Keratinocyte (primary cell): ENCODE measurements at regions not wholly inside any gene's neighbourhood (a gene's known extent, or its start where the extent isn't known, plus 50 kb on each side); places are given as distances from the start of the nearest gene placed in this dataset.

ENCODE experiments used
- DNase-seq: peaks from one replicate; pipeline ENCODE4 v3.0.0-alpha.2; 2011; ENCODE audit warnings: low read depth, missing footprints, low spot score
- FAIRE-seq: peaks from 2 replicates; lab custom pipeline; 2011; peaks lifted over from hg19 to GRCh38; lab: Jason Lieb, UNC
- H2AFZ ChIP-seq: 2 replicates; pipeline ENCODE4 v1.6.0; 2012; ENCODE audit warnings: low read length, control low read depth, inconsistent platforms; ENCODE audit not compliant: control insufficient read depth
- H3K27ac ChIP-seq: 2 replicates; pipeline ENCODE4 v1.5.1; 2011; ENCODE audit warnings: low read length; ENCODE audit not compliant: control insufficient read depth, insufficient read depth
- H3K27me3 ChIP-seq: 3 replicates; pipeline ENCODE4 v1.6.0; 2011; ENCODE audit warnings: low read length; ENCODE audit not compliant: control insufficient read depth, insufficient read depth; ENCODE audit errors: extremely low read depth
- H3K36me3 ChIP-seq, 2 experiments: 2 replicates in 1 of 2; 3 replicates in 1 of 2; pipeline ENCODE4 v1.5.1; 2011; ENCODE audit warnings: low read length in 2 of 2, mild to moderate bottlenecking in 1 of 2; ENCODE audit not compliant: control insufficient read depth in 2 of 2, insufficient read depth in 2 of 2; ENCODE audit errors: extremely low read depth in 1 of 2
- H3K4me1 ChIP-seq: 3 replicates; pipeline ENCODE4 v1.5.1; 2011; ENCODE audit warnings: low read length; ENCODE audit not compliant: control insufficient read depth, insufficient read depth; ENCODE audit errors: extremely low read depth
- H3K4me2 ChIP-seq: 3 replicates; pipeline ENCODE4 v1.6.0; 2011; ENCODE audit warnings: low read depth, low read length; ENCODE audit not compliant: control insufficient read depth, insufficient read depth; ENCODE audit errors: extremely low read depth
- H3K4me3 ChIP-seq, 3 experiments: fragments of 200-600 bp in 1 of 3; sonication (generic) in 1 of 3; 2 replicates in 2 of 3; 3 replicates in 1 of 3; pipeline ENCODE4 v1.5.1; 2011 to 2016; ENCODE audit warnings: low read length in 3 of 3, mild to moderate bottlenecking in 3 of 3, control low read depth in 2 of 3, inconsistent platforms in 1 of 3, low read depth in 1 of 3, mixed read lengths in 1 of 3, mixed run types in 1 of 3, moderate library complexity in 1 of 3; ENCODE audit not compliant: control insufficient read depth in 2 of 3, insufficient read depth in 2 of 3; ENCODE audit errors: extremely low read depth in 1 of 3
- H3K79me2 ChIP-seq: 2 replicates; pipeline ENCODE4 v1.6.0; 2012; ENCODE audit warnings: low read length; ENCODE audit not compliant: control insufficient read depth, insufficient read depth
- H3K9ac ChIP-seq: 3 replicates; pipeline ENCODE4 v1.6.0; 2011; ENCODE audit warnings: low read length; ENCODE audit not compliant: control insufficient read depth, insufficient read depth; ENCODE audit errors: extremely low read depth
- H3K9me1 ChIP-seq: 3 replicates; pipeline ENCODE4 v1.6.0; 2011; ENCODE audit warnings: low read length; ENCODE audit not compliant: control insufficient read depth, insufficient read depth; ENCODE audit errors: extremely low read depth
- H3K9me3 ChIP-seq: 2 replicates; pipeline ENCODE4 v1.5.1; 2012; ENCODE audit warnings: low read depth, low read length; ENCODE audit not compliant: control insufficient read depth
- H4K20me1 ChIP-seq: 3 replicates; pipeline ENCODE4 v1.6.0; 2011; ENCODE audit warnings: low read length; ENCODE audit not compliant: control insufficient read depth, insufficient read depth; ENCODE audit errors: extremely low read depth
- EZH2 ChIP-seq: IDR thresholded peaks from one replicate; pipeline ENCODE4 v1.6.1; 2012; ENCODE audit warnings: inconsistent platforms, mild to moderate bottlenecking, low read length, moderate library complexity
- dilution Hi-C: fragments of 300-500 bp; cut with MboI; formaldehyde crosslinking; loops from one replicate; pipeline ENCODE4 v1.7.0; 2020; ENCODE audit warnings: low sequenced_read_pairs; ENCODE audit not compliant: extremely low pct_ligation_motif_present
- TF ChIP-seq, protein P1 (sequence below), 3 experiments: IDR thresholded peaks in 1 of 3; conservative IDR thresholded peaks in 1 of 3; optimal IDR thresholded peaks in 1 of 3; 2 replicates in 2 of 3; 3 replicates in 1 of 3; pipeline versions ENCODE3 to v1.5.1; 2011; ENCODE audit warnings: low read length in 3 of 3, mild to moderate bottlenecking in 3 of 3, moderate library complexity in 2 of 3, control low read depth in 1 of 3, inconsistent platforms in 1 of 3; ENCODE audit not compliant: insufficient read depth in 2 of 3; ENCODE audit errors: extremely low read depth in 1 of 3

DNA sequence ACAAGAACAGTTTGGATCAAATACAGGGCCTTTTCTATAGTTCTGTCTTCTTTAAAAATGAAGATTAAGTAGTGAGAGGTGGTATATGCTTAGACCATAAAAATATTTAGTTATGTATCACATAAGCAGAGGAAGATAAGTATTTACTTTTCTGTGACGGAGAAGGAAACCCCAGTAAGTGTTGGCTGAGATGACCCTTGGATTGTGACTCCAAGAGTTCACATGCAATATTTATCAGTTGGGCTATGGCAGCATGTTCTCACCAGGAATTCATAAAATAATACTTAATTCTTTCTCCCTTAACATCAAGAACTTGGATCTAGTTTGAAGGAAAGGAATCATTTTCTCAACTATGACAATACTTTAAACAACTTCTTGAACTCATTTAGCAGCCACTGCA, 98.4 kb upstream of the TBX18 start:
- H3K9me1 ChIP-seq, result no peaks in the 10 kb centered on the region

DNA sequence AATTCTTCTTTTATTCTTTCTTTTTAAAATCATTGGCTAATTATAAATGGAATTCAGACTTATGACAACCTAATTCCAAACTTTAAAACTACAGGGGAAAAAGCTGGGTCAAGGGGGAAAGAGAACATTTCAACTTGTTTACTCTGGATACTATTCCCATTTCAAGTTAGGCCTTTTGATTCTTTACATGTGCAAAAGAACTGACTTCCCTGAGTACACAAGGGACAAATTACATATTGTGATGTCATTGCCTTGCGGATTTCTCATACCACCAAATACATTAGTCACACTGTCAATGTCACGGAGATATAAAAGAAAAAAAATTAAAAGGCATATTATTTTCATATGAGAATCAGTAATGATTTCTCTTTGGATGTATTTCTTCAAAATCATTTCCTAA, 96.5 kb upstream of the TBX18 start:
- no peak overlapping the region for H3K9ac ChIP-seq
- no peaks in the 10 kb centered on the region for H3K4me1 ChIP-seq
- dilution Hi-C loops, result no loop called here
- TF ChIP-seq, protein P1, sequence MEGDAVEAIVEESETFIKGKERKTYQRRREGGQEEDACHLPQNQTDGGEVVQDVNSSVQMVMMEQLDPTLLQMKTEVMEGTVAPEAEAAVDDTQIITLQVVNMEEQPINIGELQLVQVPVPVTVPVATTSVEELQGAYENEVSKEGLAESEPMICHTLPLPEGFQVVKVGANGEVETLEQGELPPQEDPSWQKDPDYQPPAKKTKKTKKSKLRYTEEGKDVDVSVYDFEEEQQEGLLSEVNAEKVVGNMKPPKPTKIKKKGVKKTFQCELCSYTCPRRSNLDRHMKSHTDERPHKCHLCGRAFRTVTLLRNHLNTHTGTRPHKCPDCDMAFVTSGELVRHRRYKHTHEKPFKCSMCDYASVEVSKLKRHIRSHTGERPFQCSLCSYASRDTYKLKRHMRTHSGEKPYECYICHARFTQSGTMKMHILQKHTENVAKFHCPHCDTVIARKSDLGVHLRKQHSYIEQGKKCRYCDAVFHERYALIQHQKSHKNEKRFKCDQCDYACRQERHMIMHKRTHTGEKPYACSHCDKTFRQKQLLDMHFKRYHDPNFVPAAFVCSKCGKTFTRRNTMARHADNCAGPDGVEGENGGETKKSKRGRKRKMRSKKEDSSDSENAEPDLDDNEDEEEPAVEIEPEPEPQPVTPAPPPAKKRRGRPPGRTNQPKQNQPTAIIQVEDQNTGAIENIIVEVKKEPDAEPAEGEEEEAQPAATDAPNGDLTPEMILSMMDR (optimal IDR thresholded peaks at IDR 0.05 in 1 of 3, IDR thresholded peaks at IDR 0.05 in 1 of 3, conservative IDR thresholded peaks at IDR 0.05 in 1 of 3; ENCODE audit: extremely low read depth in 1 of 3, insufficient read depth in 2 of 3, low read length in 3 of 3), result no peak
- TF ChIP-seq EZH2, result no peak
- no peak overlapping the region for H3K4me3 ChIP-seq
- H4K20me1 ChIP-seq, result no peaks in the 10 kb centered on the region
- H3K9me3 ChIP-seq, result no peaks in the 10 kb centered on the region
- FAIRE-seq, result no peak
- H2AFZ ChIP-seq, result no peak overlapping the region
- no peaks in the 10 kb centered on the region for H3K36me3 ChIP-seq
- no peak overlapping the region for H3K27ac ChIP-seq
- H3K79me2 ChIP-seq, result no peaks in the 10 kb centered on the region
- H3K27me3 ChIP-seq, result no peaks in the 10 kb centered on the region
- H3K4me2 ChIP-seq, result no peak overlapping the region
- H3K9me1 ChIP-seq, result no peaks in the 10 kb centered on the region
- DNase-seq, result no peak

More for the DNA sequence above, 98.4 kb upstream of the TBX18 start:
- dilution Hi-C loops, result no loop called here
- no peaks in the 10 kb centered on the region for H4K20me1 ChIP-seq
- no peak overlapping the region for H3K4me3 ChIP-seq
- H3K4me1 ChIP-seq, result no peaks in the 10 kb centered on the region
- H3K9ac ChIP-seq, result no peak overlapping the region
- TF ChIP-seq EZH2, result no peak
- TF ChIP-seq, protein P1 (optimal IDR thresholded peaks at IDR 0.05 in 1 of 3, IDR thresholded peaks at IDR 0.05 in 1 of 3, conservative IDR thresholded peaks at IDR 0.05 in 1 of 3; ENCODE audit: extremely low read depth in 1 of 3, insufficient read depth in 2 of 3, low read length in 3 of 3), result no peak
- H2AFZ ChIP-seq, result no peak overlapping the region
- no peaks in the 10 kb centered on the region for H3K9me3 ChIP-seq
- no peak overlapping the region for H3K4me2 ChIP-seq
- no peaks in the 10 kb centered on the region for H3K36me3 ChIP-seq
- FAIRE-seq (no peak), DNase-seq (no peak)
- no peak overlapping the region for H3K27ac ChIP-seq
- no peaks in the 10 kb centered on the region for H3K27me3 ChIP-seq
- no peaks in the 10 kb centered on the region for H3K79me2 ChIP-seq
